GM19438 (cell line): ENCODE measurements at regions not wholly inside any gene's neighbourhood (a gene's known extent, or its start where the extent isn't known, plus 50 kb on each side); places are given as distances from the start of the nearest gene placed in this dataset.
"Not testable (repeated sequence)": the region's sequence is repeated elsewhere in the genome, so short reads cannot be mapped to it uniquely, and the experiment has no call there.

Experiments
- ATAC-seq: cut with Tn5 transposase; IDR thresholded peaks from one replicate; pipeline ENCODE4 v1.9.1; 2021; ENCODE audit warnings: low read depth; ENCODE audit not compliant: unreplicated experiment

DNA sequence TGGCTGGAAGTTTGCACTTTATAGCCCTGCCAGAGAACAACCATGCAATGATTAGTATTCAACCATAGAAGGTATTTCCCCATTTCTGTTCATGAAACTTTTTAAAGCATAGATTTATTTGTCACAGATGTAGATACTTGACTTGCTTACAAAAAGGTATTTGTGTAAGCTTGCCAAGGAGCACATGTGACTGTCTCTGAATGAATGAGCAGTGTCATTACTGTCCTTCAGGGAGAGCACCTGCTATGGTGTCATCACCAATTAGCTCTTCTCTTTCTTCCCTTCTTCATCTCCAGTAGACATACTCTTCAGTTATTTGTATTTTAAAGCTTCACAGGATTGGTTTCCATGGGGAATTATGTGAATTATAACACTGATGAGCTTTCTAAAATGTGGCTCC is 1064.7 kb upstream of the GRIA3 start:
- ATAC-seq: no peak

GRCh38 chrX:122122274-122122673 is 1061.8 kb upstream of the GRIA3 start:
- no peak for ATAC-seq

- no peak for ATAC-seq
Measured at GRCh38 chrX:122133478-122133877, 1050.6 kb upstream of the GRIA3 start.

DNA sequence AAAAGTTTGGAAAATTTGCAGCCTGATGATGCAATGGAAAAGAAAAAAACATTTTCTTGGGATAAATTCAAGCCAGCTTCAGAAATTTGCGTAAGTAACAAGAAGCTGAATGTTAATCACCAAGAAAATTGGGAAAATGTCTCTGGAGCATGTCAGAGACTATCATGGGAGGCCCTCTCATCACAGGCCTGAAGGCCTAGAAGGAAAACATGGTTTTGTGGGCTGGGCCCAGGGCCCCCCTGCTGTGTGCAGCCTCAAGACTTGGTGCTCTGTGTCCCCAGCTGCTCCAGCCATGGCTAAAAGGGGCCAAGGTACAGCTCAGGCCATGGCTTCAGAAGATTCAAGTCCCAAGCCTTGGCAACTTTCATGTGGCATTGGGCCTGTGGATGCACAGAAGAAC is 1049.8 kb upstream of the GRIA3 start:
- no peak for ATAC-seq

DNA sequence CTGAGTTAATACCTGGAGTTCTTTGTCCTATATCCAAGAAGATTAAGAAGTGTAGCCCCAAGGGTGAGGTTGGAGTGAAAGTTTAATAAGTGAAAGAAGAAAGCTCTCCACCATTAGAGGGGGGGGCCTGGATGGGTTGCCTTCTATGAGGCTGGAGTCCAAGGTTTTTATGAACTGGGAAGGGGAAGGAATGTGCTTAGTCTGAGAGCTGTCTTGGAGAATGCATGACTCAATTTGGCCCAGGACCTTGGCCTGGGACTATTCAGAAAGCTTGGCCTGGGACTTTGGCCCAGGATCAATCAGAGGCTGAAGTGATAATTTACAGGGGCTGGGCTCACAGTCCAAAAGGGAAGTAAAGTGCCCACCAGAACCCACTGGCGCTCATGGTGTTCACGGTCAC is 1049.0 kb upstream of the GRIA3 start:
- no peak for ATAC-seq

DNA sequence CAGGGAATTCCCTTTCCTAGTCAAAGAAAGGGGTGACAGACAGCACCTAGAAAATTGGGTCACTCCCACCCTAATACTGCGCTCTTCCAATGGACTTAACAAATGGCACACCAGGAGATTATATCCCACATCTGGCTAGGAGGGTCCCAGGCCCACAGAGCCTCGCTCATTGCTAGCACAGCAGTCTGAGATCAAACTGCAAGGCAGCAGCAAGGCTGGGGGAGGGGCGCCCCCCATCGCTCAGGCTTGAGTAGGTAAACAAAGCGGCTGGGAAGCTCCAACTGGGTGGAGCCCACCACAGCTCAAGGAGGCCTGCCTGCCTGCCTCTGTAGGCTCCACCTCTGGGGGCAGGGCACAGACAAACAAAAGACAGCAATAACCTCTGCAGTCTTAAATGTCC is 1043.9 kb upstream of the GRIA3 start:
- ATAC-seq: not testable (repeated sequence)

DNA sequence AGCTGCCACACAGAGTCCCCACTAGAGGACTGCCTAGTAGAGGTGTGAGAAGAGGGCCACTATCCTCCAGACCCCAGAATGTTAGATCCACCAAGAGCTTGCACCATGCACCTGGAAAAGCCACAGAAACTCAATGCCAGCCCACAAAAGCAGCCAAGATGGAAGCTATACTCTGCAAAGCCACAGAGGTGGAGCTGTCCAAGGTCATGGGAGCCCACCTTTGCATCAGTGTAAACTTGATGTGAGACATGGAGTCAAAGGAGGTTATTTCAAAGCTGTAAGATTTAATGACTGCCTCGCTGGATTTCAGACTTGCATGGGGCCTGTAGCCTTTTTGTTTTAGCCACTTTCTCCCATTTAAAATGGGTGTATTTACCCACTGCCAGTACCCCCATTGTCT is 1030.1 kb upstream of the GRIA3 start:
- no peak for ATAC-seq

DNA sequence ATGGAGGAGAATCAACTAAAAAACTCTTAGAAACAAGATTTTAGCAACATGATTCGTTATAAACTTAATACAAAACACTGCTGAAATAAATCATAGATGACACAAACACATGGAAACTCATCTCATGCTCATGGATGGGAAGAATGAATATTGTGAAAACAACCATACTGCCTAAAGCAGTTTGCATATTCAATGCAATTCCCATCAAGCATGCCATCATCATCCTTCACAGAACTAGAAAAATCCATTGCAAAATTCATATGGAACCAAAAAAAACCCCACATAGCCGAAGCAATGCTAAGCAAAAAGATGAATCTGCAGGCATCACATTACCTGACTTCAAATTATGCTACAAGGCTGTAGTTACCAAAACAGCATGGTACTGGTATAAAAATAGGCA is 1015.8 kb upstream of the GRIA3 start:
- ATAC-seq: no peak

DNA sequence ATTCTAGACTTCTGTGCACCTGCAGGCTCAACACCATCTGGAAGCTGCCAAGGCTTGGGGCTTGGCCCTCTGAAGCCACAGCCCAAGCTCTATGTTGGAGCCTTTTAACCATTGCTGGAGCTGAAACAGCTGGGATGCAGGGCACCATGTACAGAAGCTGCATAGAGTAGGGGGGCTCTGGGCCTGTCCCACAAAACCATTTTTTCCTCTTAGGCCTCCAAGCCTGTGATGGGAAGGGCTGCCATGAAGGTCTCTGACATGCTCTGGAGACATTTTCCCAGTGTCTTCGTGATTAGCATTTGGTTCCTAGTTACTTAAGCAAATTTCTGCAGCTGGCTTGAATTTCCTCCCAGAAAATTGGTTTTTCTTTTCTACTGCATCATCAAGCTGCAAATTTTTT is 999.3 kb upstream of the GRIA3 start:
- ATAC-seq: no peak

DNA sequence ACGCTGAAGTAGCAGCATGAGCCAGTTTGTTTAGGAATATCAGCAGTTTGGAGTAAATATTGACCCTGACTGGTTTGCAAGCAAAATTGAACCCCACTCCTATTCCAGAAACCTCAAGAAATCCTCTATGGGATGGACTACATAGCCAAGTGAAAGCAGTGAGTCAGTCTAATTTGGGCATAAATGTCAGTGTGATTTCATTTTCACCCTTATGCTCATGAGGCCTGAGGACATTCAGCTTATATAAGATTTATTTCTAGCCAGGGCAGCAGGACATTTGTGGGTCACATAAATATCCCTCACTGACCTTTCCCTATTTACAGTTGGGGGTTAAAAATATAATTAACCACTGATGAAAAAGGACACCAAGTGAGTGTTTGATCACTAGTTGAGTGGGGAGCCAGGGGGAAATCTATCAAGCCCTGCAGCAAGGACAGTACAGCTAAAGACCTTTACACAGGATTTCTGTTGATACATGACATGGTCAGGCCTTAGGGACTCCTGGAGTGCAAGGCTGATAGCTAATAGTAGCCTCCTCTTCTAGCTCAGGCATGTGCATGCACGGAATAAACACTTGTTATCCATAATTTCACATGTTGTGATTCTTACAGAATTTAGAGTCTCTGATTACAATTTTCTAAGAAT is 996.9 kb upstream of the GRIA3 start:
- ATAC-seq: no peak

DNA sequence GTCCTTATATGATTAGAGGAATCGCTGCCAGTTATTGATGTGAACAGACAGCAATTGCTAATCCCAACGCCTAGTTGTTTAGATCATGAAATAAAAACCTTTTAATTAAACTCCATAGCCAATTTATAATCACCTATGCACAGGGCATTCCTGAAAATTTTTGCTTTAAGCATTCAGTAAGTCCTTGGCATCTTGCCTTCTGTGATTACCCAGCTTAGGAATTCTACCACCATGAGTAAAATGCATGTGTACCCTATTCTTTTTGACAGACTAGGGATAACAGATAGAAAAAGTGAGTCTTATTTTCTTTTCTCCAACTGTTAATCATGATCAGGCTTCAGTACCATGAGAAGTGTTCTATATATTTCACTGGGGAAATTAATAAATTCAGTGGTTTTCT is 995.3 kb upstream of the GRIA3 start:
- ATAC-seq: no peak

- ATAC-seq: no peak
Measured at GRCh38 chrX:122196343-122196742, 987.7 kb upstream of the GRIA3 start.

DNA sequence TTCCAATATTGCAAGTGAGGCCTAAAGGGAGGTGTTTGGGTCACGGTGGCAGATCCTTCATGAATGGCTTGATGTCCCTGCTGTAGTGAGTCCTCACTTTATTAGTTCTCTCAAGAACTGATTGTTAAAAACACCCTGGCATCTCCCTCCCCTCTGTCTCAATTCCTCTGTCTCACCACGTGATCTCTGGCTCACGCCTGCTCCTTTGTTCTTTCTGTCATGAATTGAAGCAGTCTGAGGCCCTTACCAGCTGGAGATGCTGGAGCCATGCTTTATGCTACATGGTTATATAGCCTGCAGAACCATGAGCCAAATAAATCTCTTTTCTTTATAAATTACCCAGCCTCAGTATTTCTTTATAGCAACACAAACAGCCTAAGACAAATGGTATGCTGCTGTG is 980.7 kb upstream of the GRIA3 start:
- ATAC-seq: no peak

GRCh38 chrX:122218666-122219065 is 965.4 kb upstream of the GRIA3 start:
- ATAC-seq: no peak

DNA sequence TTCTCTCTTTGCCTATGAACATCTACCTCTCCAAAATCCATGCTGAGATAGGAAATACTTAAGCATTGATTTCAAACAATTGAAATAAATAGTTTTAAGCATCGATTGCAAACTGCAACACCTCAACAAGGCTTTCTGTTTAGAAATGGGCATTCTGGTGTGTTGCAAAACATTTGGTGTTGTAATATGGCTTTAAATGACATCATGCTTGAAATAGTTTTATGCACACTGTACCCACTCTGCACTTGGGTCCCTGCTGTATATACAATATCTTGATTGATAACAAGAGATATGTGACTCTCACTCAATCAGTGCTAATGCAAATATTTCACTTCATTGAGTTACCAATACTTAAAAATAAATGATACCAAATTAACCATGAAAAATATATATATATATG is 964.9 kb upstream of the GRIA3 start:
- no peak for ATAC-seq

GRCh38 chrX:122219735-122220134 is 964.3 kb upstream of the GRIA3 start:
- ATAC-seq: no peak

DNA sequence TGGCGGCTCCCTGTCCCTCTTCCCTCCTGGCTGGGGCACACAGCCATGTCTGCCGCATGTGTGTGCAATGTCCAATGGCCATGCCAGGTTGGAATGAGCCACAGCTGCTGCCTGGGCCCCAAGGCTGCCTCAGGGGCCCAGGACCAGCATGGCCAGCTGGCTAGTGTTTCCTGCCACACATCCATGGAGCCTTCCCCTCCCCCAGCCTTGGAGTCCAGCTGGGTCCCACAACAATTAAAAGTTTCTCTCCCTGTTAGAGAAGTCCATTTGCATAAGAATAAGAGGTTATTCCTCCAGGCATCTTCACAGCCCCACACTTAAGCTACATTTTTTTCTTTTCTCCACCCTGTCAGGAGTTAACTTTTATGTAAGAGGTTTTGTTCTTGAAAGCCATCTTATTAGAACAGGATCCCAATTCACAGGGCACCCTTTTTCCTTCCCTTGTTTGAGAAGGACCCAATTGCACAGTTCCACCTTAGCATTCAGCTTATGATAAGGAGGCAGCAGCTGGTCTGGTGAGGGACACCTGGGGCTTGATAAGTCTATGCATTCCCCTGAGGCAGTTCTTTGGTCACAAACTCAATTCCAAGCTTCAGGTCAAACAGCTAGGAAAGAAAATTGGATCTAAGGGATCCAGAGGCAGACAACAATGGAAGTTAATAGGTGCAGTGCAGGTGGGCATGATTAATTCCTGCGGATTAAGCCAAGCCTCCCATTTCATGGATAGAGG is 963.3 kb upstream of the GRIA3 start:
- ATAC-seq: no peak

- ATAC-seq: not testable (repeated sequence)
Measured at GRCh38 chrX:122221810-122222209, 962.3 kb upstream of the GRIA3 start.

- ATAC-seq: not testable (repeated sequence)
Measured at GRCh38 chrX:122224137-122224536, 959.9 kb upstream of the GRIA3 start.

DNA sequence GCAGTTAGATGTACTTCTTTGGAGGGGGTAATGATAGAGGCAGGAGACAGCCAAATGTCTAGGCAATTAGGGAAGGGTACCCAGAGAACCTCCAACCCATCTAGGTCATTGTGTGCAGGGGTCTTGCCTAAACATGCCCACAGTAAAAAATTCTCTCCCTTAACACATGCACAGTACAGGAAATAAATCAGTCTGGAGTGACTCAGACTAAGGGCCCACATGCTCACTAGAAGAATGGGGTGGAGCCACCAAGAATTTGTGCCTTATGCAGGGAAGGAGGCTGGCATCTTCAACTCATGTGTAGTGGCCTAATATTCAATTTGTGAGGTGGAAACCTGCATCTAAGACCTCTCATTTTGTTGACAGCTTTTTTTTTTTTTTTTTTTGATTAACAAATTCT is 945.3 kb upstream of the GRIA3 start:
- ATAC-seq: no peak

DNA sequence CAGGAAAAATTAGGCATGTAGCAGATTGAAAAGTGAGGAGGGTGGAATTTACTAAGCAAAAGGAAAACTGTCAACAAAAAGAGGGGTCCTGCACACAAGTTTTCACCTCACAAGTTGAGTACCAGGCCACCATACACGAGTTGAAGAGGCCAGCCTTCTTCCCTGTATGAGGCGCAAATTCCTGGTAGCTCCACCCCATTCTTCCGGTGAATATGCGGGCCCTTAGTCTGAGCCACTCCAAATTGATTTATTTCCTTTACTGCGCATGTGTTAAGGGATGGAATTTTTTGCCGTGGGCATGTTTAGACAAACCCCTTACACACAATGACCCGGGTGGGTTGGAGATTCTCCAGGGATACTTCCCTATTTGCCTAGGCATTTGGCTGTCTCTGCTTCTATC is 942.1 kb upstream of the GRIA3 start:
- ATAC-seq: no peak

DNA sequence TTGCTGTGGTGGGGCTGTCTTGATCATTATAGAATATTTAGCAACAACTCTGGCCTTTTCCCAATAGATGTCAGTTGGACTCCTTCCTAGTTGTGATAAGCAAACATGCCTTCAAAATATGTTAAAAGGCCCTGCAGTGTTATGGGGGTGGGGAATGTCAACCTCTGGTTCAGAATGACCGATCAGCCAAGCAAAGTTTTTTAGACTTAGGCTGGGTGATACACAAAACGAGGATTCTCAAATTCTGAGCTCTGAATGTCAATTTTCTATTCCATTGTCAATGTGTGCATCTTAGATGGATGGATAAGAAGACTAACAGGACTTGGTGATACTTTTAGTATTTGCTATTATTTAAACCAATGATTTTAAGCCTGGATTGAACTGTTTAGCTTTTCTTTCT is 940.0 kb upstream of the GRIA3 start:
- no peak for ATAC-seq
